ENCODE measurements at regions not wholly inside any gene's neighbourhood (a gene's known extent, or its start where the extent isn't known, plus 50 kb on each side); places are given as distances from the start of the nearest gene placed in this dataset.

DNA sequence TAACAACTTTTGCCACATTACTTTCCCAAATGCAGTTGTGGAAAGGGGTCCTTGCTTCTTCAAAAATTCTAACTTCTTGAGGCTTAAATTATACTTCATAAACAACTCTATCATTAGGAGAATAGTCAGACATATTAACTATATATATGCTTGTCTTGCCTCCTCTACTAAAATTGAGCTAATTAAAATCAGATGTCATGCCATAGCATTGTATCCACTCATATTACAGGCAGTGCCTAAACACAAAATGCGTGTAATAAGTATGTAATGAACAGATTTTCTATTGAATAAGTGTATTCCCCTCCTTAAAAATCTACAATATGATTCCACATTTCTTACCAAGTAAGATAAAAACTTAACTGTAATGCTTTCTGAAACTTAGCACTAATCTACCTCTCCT, 204.5 kb downstream of the PLK2 start:
- Histone ChIP-seq H3F3A (ENCODE audit: low read depth) (no peaks in the 10 kb centered on the region), H3K9me3 (ENCODE audit: low read depth) (no peaks in the 10 kb centered on the region), H4K20me1 (ENCODE audit: low read depth) (no peaks in the 10 kb centered on the region), H3K27me3 (no peaks in the 10 kb centered on the region), H3K9ac (no peak overlapping the region), H3K36me3 (no peaks in the 10 kb centered on the region), H2AFZ (replicated peaks) (no peak overlapping the region), H3K4me1 (no peaks in the 10 kb centered on the region), H3K79me2 (ENCODE audit: low read depth) (no peaks in the 10 kb centered on the region), H3K27ac (no peak overlapping the region), H3K4me3 (no peak overlapping the region), H3K4me2 (no peak overlapping the region)
- TF ChIP-seq, protein P1, sequence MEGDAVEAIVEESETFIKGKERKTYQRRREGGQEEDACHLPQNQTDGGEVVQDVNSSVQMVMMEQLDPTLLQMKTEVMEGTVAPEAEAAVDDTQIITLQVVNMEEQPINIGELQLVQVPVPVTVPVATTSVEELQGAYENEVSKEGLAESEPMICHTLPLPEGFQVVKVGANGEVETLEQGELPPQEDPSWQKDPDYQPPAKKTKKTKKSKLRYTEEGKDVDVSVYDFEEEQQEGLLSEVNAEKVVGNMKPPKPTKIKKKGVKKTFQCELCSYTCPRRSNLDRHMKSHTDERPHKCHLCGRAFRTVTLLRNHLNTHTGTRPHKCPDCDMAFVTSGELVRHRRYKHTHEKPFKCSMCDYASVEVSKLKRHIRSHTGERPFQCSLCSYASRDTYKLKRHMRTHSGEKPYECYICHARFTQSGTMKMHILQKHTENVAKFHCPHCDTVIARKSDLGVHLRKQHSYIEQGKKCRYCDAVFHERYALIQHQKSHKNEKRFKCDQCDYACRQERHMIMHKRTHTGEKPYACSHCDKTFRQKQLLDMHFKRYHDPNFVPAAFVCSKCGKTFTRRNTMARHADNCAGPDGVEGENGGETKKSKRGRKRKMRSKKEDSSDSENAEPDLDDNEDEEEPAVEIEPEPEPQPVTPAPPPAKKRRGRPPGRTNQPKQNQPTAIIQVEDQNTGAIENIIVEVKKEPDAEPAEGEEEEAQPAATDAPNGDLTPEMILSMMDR (IDR thresholded peaks at IDR 0.05), result no peak
- no peak for TF ChIP-seq EZH2 (IDR thresholded peaks at IDR 0.05)
- no peak for TF ChIP-seq EZH2phosphoT487 (IDR thresholded peaks at IDR 0.05)
- H3K4me3 Mint-ChIP-seq, result no peak overlapping the region
- no peaks in the 10 kb centered on the region for H3K36me3 Mint-ChIP-seq
- DNase-seq (ENCODE audit: low spot score), result no peak
- H3K4me1 Mint-ChIP-seq, result peaks cover 5% of the 10 kb centered on the region
- no peaks in the 10 kb centered on the region for H3K9me3 Mint-ChIP-seq
- H3K27ac Mint-ChIP-seq, result no peak overlapping the region
- no peaks in the 10 kb centered on the region for H3K27me3 Mint-ChIP-seq (ENCODE audit: insufficient read depth, low read depth)

DNA sequence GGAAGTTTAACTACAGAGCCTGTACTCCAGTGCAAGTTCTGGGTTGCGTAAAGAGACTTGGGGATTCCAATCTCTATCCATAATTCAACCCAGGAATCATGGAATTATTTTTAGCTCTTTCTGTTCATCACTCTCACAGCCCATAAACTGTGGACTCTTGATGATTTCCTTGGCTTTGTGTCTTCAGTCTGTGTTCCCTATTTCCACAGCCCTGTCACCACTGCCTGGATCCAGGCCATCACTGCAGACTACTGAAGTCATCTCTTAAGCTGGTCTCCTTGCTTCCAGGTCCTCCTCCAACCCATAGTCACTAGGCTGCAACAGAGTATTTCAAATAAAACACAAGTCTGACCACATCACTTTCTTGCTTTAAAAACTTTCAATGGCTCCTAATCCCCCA, 211.7 kb downstream of the PLK2 start:
- TF ChIP-seq, protein P1 (IDR thresholded peaks at IDR 0.05), result no peak
- TF ChIP-seq EZH2phosphoT487 (IDR thresholded peaks at IDR 0.05) (no peak), EZH2 (IDR thresholded peaks at IDR 0.05) (no peak)
- DNase-seq (ENCODE audit: low spot score), result no peak
- Histone ChIP-seq H3K79me2 (ENCODE audit: low read depth) (no peaks in the 10 kb centered on the region), H3K36me3 (no peaks in the 10 kb centered on the region), H3K4me3 (no peak overlapping the region), H3K9ac (no peak overlapping the region), H4K20me1 (ENCODE audit: low read depth) (no peaks in the 10 kb centered on the region), H3K27me3 (no peaks in the 10 kb centered on the region), H2AFZ (replicated peaks) (no peak overlapping the region), H3F3A (ENCODE audit: low read depth) (no peaks in the 10 kb centered on the region), H3K4me2 (no peak overlapping the region), H3K27ac (no peak overlapping the region), H3K4me1 (no peaks in the 10 kb centered on the region), H3K9me3 (ENCODE audit: low read depth) (no peaks in the 10 kb centered on the region)
- no peak overlapping the region for H3K27ac Mint-ChIP-seq
- no peaks in the 10 kb centered on the region for H3K36me3 Mint-ChIP-seq
- peaks cover 2% of the 10 kb centered on the region for H3K4me1 Mint-ChIP-seq
- peaks cover 3% of the 10 kb centered on the region for H3K27me3 Mint-ChIP-seq (ENCODE audit: insufficient read depth, low read depth)
- no peak overlapping the region for H3K4me3 Mint-ChIP-seq
- no peaks in the 10 kb centered on the region for H3K9me3 Mint-ChIP-seq

DNA sequence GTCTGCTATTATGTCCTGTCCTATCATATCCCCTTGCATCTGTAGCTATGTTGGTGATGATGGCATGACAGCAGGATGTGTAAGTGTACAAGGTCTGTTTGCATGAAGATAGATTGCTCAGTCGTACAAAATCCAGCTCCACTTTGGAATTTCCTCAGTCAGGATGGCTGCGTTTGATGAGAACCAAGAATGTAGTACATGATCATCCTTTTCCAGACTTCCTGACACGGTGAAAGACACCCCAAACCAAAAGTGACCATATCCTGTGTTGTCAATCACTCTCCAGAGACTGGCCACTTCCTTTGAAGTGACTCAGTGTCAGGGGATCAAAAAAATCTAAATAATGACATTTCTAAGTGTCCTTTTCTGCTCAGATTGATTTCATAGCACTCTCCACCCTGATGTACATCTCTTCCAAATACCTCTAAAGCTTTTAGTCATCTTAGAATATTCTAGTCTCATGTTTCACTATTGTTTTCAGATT, 213.4 kb downstream of the PLK2 start:
- no peak for TF ChIP-seq EZH2phosphoT487 (IDR thresholded peaks at IDR 0.05)
- TF ChIP-seq EZH2 (IDR thresholded peaks at IDR 0.05), result no peak
- TF ChIP-seq, protein P1 (IDR thresholded peaks at IDR 0.05), result no peak
- Mint-ChIP-seq H3K4me1 (peaks cover 2% of the 10 kb centered on the region), H3K27me3 (ENCODE audit: insufficient read depth, low read depth) (peaks cover 3% of the 10 kb centered on the region)

More for the DNA sequence above, 213.4 kb downstream of the PLK2 start:
- H3K4me3 ChIP-seq, result no peak overlapping the region
- no peaks in the 10 kb centered on the region for H3K9me3 Mint-ChIP-seq
- H3K27ac Mint-ChIP-seq, result no peak overlapping the region
- H3K4me1 ChIP-seq, result no peaks in the 10 kb centered on the region
- H3K36me3 ChIP-seq, result no peaks in the 10 kb centered on the region
- no peaks in the 10 kb centered on the region for H3K79me2 ChIP-seq (ENCODE audit: low read depth)
- H4K20me1 ChIP-seq (ENCODE audit: low read depth), result no peaks in the 10 kb centered on the region
- H3K9me3 ChIP-seq (ENCODE audit: low read depth), result no peaks in the 10 kb centered on the region
- H3F3A ChIP-seq (ENCODE audit: low read depth), result no peaks in the 10 kb centered on the region
- no peak overlapping the region for H2AFZ ChIP-seq (replicated peaks)
- H3K36me3 Mint-ChIP-seq, result no peaks in the 10 kb centered on the region
- no peak overlapping the region for H3K27ac ChIP-seq
- H3K9ac ChIP-seq, result no peak overlapping the region
- no peak for DNase-seq (ENCODE audit: low spot score)
- H3K4me3 Mint-ChIP-seq, result no peak overlapping the region
- no peak overlapping the region for H3K4me2 ChIP-seq
- H3K27me3 ChIP-seq, result no peaks in the 10 kb centered on the region
